Activated naive CD4-positive, alpha-beta T cell treated with anti-CD3 and anti-CD28 coated beads, Interleukin-2, amount 50 U/mL, for 16 hours (primary cell): ENCODE measurements at regions not wholly inside any gene's neighbourhood (a gene's known extent, or its start where the extent isn't known, plus 50 kb on each side); places are given as distances from the start of the nearest gene placed in this dataset.
"Not testable (repeated sequence)": the region's sequence is repeated elsewhere in the genome, so short reads cannot be mapped to it uniquely, and the experiment has no call there.

Experiments used
- DNase-seq: peaks from one replicate; pipeline ENCODE4 v3.0.0-alpha.2; 2020

DNA sequence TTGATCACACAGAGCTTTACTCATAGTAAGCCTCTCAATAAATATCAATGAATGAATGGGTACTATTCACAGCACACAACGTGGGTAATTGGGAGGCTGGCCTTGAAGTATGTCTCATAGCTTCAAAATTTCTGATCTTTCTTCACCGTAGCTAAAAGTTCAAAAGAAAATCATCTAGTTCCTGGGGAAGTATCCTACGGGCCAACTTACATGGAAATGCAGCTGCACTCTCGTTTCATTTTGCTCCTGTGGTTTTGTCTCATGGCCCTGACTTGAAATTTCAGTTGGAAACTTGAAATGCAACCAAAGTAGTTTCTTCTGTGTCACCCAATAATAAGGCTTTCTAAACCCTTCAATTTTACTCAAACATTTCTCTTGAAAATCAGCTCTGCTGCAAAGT, 76.1 kb upstream of the CNIH3 start:
- DNase-seq, result no peak

DNA sequence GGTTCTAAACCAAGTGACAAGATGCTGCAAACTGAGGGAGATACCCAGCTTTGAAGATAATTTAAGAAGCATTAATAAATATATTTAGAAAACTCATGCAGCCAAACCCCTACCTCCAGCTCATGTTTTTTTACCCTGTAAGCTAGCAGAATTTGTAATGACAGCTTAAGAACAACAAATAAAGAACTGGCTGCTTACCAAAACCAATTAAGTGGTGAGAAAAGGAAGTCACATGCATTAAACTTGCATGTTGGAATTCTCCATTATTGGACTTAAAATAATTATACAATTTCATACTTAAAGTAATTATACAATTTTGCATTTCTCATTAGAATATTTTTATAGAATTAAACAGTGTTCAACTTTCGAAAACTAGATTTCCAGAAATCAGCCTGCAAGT, 75.6 kb upstream of the CNIH3 start:
- no peak for DNase-seq

GRCh38 chr1:224541072-224541790, 74.9 kb upstream of the CNIH3 start:
- DNase-seq, result no peak

GRCh38 chr1:224541901-224542630, 74.1 kb upstream of the CNIH3 start:
- DNase-seq, result no peak

DNA sequence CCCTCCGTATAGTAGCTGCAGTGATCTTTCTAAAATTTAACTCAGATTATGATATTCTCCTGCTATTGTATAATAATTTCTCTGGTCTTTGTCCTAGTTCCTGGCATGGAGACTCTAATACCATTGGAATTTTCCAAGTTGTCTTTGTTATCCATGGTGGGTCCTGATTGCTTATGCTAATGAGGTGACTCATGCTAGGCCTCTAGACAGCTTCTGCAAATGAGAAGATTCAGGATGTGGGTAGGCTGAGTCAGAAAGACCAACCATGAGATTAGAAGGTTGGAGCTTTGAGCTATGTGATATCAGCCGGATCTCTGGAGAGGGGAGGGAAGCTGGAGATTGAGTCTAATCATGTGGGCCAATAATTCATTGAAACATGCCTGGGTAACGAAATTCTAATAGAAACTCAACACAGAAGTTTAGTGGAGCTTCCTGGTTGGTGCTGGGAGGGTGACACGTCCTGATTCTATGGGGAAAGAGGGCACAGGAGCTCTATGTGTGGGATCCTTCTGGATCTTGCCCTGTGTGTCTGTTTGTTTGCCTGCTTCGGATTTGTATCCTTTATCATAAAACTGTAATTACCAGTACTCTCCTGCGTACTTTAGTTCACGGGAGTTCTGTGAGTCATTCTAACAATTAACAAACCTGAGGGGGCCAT, 73.2 kb upstream of the CNIH3 start:
- no peak for DNase-seq

DNA sequence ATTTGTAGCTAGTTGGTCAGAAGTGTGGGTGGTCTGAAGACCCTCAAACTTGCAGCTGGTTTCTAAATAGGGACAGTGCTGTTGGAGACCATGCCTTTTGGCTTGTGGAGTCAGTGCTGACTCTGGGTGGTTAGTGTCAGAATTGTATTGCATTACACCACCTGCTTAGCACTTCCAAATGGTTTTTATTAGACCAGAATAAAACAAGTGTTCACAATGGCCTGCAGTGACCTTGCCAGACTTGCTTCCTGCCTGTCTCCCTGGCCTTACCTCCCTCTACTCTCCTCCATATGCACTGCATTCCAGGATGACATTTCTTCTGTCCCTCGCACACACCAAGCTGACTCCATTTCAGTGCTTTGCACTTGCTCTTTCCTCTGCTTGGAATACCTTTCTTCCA, 72.7 kb upstream of the CNIH3 start:
- no peak for DNase-seq

DNA sequence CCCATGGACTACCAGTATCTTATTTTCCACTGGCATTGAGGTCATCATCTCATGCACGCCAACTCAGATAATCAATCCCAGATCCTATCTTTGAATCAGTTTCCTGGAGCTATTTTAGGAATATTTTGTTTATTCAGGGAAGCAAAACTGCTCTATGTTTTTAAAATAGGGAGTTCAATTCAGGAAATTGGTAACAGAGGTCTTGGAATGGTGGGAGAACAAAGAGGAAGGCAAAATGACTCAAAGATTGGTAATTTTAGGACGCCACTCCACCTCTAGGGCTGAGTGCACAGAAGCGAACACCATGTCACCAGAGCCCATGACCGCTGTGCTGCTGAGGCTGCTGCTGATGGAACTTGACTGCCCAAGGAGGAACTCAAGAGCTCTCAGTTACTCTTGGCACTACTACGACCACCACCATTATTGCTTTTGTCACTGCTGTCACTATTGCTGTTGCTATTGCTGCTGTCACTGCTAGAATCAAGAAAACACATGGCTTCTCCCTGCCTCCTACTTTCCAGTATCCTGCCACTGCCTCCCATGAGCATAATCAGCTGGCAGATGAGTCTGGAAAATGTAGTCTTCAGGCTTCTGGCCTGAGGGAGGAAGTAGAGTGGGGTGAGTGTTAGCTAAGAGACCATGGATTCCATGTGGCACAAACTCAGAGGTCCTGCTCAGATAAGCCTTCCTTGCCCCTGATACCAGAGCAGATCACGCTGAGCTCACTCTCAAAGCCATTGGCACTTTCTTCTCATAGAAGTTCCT, 71.6 kb upstream of the CNIH3 start:
- DNase-seq, result no peak

DNA sequence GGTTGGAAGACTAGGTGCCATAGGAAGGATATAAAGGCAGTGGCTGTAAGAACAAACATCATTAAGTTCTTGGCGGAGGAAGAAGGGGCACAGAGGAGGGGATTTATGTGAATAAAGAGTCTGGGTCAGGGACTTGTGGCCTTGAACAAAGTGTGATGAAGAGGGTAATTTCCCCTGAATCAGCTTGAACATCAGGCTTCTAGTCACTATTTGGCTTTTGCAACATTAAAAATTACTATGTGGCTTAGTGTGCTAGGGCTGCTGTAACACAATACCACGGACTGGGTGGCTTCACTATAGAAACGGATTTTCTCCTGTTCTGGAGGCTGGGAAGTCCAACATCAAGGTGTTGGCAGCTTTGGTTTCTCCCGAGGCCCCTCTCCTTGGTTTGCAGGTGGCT, 70.5 kb upstream of the CNIH3 start:
- no peak for DNase-seq

DNA sequence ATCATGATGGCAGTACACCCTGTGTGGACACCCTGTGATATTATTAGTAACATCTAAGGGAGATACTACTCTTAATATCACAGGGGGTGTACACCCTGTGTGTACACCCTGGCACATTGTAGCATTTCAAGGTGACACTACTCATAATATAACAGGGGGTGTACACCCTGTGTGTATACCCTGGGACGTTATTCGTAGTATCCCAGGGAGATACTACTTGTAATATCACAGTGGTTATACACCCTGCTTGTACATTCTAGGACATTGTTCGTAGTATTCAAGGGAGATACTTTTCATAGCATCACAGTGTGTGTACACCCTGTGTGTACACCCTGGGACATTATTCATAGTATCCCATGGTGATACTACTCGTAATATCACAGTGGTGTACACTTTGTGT, 67.4 kb upstream of the CNIH3 start:
- DNase-seq, result no peak

DNA sequence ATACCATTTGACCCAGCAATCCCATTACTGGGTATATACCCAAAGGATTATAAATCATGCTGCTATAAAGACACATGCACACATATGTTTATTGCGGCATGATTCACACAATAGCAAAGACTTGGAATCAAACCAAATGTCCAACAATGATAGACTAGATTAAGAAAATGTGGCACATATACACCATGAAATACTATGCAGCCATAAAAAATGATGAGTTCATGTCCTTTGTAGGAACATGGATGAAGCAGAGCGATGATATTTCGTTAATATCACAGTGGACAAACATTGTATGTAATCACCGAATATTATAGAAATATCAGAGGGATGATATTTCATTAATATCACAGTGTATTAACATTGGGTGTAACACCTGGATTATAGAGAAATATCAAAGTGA, 64.9 kb upstream of the CNIH3 start:
- not testable (repeated sequence) for DNase-seq

GRCh38 chr1:224554056-224554455, 62.1 kb upstream of the CNIH3 start:
- no peak for DNase-seq

- DNase-seq, result no peak
These were observed 61.4 kb upstream of the CNIH3 start for GRCh38 chr1:224554620-224555259.

GRCh38 chr1:224558904-224559303, 57.2 kb upstream of the CNIH3 start:
- DNase-seq, result no peak

DNA sequence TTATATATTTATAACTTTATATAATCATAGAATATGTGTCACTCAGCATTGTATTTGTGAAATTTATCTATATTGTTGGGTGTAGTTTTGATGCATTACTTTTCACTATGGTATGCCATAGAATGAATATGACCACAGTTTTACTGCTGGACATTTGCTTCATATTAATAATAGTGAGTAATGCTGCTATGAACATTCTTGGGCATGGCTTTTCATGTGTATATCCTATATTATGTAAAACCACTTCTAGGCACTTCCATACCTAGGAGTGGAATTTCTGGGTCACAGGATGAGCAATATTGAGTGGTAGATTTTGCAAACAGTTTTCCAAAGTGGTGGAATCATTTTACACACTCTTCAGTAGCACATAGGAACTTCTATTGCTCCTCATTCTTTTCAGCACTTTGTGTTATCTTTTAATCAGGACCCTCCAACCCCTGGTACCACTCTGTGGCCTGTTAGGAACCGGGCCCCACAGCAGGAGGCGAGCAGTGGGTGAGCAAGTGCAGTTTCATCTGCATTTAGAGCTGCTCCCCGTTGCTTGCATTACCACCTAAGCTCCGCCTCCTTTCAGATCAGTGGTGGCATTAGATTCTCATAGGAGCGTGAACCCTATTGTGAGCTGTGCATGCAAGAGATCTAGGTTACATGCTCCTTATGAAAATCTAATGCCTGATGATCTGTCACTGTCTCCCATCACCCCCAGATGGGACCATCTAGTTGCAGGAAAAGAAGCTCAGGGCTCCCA, 56.0 kb upstream of the CNIH3 start:
- no peak for DNase-seq

DNA sequence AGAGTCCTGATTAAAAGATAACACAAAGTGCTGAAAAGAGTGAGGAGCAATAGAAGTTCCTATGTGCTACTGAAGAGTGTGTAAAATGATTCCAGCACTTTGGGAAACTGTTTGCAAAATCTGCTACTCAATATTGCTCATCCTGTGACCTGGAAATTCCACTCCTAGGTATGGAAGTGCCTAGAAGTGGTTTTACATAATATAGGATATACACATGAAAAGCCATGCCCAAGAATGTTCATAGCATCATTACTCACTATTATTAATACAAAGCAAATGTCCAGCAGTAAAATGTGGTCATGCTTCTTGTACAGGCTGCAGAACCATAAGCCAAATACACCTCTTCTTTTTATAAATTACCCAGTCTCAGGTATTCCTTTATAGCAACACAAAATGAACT, 53.2 kb upstream of the CNIH3 start:
- DNase-seq, result not testable (repeated sequence)

DNA sequence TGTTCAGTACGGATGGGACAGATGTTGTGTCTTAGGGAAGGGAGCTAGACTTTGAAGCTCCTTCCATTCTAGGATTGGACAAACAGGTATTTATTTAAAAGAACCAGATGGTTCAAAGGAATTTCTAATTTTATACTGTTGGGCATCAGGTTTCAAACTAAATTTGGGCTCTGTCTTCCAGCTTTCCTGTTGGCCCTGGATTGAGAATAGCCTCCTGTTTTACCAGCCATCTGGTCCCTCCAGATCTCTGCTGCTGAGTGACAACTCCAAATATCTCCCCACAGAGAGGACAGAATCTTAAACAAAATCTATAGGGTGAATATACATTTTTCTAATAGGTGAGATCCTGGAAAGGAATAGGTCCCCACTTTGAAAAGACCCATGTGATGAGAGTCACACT, 52.5 kb upstream of the CNIH3 start:
- DNase-seq, result no peak

DNA sequence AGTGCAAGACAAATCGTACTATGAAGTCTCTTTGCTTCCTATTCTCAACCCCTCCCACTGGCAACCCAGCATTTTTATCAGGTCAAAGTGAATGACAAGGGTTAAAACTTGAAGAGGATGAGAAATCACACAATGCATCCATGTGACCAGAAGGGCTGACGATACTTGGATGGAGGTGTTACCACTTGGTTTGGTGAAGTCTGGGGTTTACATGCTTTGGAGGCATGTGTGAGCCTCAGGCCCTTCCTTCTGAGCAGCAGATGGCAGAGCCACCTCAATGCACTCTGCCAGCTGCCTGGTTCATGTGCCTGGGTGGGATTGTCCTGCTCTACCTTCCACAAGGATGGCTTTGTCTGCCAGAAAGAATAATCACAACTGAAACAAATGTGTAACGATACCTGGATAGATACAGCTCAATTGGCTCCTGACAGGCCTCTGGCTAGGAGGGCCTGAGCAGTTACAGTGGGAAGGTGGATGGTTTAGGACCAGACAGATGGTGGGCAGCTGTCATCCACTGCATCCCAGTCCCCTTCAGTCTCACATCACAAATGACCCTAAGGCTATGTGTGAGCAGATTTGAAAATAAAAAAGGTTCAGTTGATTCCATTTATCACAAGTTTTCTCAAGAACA, 51.5 kb upstream of the CNIH3 start:
- DNase-seq, result no peak

DNA sequence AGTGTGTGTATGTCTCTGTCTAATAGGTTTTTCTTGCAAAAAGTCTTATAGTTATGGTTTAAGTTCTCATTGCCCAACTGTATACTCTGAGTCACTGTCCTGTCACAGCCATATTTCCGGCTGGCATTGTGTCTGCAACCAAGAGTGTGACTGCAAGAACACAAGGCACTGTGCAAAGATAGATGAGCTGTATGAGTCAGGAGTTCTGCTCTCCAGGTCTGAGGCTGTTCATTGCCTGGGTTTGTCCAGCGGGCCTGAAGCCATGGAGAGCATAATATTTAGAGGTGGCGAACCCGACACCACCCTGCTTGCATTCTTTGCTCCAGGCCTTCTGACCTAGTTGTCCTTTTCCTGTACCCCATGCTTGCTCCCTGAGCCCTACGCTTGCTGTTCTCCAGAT, 50.9 kb upstream of the CNIH3 start:
- DNase-seq, result no peak

DNA sequence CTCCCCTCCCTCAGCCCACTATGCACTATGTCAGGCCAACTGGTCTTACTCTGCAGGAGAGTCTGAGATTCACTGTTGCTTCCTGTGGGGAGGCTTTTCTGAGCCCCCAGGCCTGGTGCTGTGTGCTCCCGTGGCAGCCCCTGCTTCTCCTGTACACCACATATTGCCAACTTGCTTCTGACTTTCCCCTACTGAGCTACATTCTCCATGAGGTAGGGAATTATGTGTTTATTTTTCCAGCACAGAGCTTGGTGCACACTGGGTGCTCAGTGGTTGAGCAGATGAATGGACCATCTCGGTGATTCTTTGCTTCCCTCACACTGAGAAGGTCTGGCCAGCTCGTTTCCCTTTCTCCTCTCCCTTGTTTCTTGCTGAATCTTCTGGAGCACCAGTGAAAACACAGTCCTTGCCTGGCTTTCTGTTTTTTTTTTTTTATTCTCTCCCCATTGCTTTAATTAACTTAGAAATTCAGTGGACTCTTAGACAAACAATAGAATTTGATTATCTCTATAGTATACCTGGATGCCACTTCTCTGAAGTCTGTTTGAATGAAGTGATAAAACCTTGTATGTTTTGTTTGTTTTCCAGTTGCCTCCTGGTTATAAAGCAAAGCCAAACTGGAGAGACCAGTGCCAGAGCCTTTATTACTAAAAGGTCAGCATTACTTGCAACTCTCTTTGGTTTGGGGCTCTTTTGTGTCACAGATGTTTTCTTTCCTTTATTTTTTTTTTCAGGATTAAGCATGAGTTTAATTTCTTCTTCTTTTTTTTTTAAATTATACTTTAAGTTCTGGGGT, 50.3 kb upstream of the CNIH3 start:
- DNase-seq, result no peak
